Cardiac fibroblast (primary cell): ENCODE measurements at regions not wholly inside any gene's neighbourhood (a gene's known extent, or its start where the extent isn't known, plus 50 kb on each side); places are given as distances from the start of the nearest gene placed in this dataset.

Experiments used
- DNase-seq, 2 donors: peaks; one replicate each; pipeline versions ENCODE4 v3.0.0 to v3.0.0-alpha.2; 2010; ENCODE audit warnings: low read depth in 2 of 2
- H3K4me3 ChIP-seq, 2 donors: replicated peaks in 1 of 2; 1 replicate in 1 of 2; 2 replicates in 1 of 2; pipeline ENCODE4 v1.5.1; 2011; ENCODE audit warnings: low read depth in 2 of 2, low read length in 2 of 2, mild to moderate bottlenecking in 2 of 2, moderate library complexity in 1 of 2
- CTCF ChIP-seq: IDR thresholded peaks from one replicate; pipeline ENCODE4 v1.5.1; 2011; ENCODE audit warnings: low read depth, mild to moderate bottlenecking, low read length, inconsistent platforms

GRCh38 chr18:78477840-78478239 is 501.8 kb upstream of the SALL3 start:
- H3K4me3 ChIP-seq = no peak overlapping the region
- TF ChIP-seq CTCF = no peak
- no peak for DNase-seq

- DNase-seq = no peak
- no peak overlapping the region for H3K4me3 ChIP-seq
- TF ChIP-seq CTCF = no peak
Measured at GRCh38 chr18:78479443-78479842, 500.2 kb upstream of the SALL3 start.

- no peak overlapping the region for H3K4me3 ChIP-seq
- no peak for TF ChIP-seq CTCF
- DNase-seq = no peak
Measured at GRCh38 chr18:78480262-78481054, 499.2 kb upstream of the SALL3 start.

GRCh38 chr18:78482378-78482777 is 497.2 kb upstream of the SALL3 start:
- H3K4me3 ChIP-seq = no peak overlapping the region
- no peak for TF ChIP-seq CTCF
- no peak for DNase-seq

GRCh38 chr18:78487649-78488048 is 492.0 kb upstream of the SALL3 start:
- no peak for DNase-seq
- H3K4me3 ChIP-seq = no peak overlapping the region
- no peak for TF ChIP-seq CTCF

- DNase-seq = no peak
- no peak overlapping the region for H3K4me3 ChIP-seq
- TF ChIP-seq CTCF = no peak
Measured at GRCh38 chr18:78492064-78492812, 487.4 kb upstream of the SALL3 start.
